C1 segment of cervical spinal cord (tissue), 14 donors: ENCODE measurements at regions not wholly inside any gene's neighbourhood (a gene's known extent, or its start where the extent isn't known, plus 50 kb on each side); places are given as distances from the start of the nearest gene placed in this dataset.
A peak's percentile ranks its signal among the peaks of the same experiment; 100 is the strongest.
"Not testable (repeated sequence)": the region's sequence is repeated elsewhere in the genome, so short reads cannot be mapped to it uniquely, and the experiment has no call there.

Experiments
- DNase-seq, 14 donors: peaks; one replicate each; lab custom pipeline; 2025; lab: John Stamatoyannopoulos, UW

DNA sequence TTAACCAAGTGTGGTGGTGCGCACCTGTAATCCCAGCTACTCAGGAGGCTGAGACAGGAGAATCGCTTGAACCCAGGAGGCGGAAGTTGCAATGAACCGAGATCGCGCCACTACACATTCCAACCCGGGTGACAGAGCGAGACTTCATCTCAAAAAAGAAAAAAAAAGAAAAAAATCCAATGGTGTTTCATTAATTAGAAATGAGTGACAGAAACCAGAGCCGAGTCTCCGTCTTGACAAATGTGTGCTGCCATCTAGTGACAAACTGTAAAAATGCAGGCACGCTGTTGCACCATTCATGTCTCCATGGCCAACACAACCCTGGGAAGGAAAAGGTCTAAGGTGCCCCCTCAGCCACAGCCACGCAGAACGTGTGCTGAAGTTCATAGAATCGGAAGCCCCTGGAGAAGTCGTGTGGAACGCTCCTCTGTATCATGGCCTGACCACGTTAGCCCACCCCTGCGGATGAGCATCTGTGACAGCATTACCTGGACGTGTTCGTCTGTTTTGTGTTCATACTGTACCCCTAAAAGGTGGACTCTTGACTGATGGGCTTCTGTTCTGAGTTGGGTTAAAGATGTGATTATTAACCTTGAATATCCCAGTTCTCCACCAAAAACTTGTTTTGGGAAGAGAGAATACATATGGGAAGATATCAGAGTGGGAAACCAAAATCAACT is 94.9 kb downstream of the LYZL2 start:
- DNase-seq = peak in 10 of 14 donors; percentile 3 to 47 (median 21)

DNA sequence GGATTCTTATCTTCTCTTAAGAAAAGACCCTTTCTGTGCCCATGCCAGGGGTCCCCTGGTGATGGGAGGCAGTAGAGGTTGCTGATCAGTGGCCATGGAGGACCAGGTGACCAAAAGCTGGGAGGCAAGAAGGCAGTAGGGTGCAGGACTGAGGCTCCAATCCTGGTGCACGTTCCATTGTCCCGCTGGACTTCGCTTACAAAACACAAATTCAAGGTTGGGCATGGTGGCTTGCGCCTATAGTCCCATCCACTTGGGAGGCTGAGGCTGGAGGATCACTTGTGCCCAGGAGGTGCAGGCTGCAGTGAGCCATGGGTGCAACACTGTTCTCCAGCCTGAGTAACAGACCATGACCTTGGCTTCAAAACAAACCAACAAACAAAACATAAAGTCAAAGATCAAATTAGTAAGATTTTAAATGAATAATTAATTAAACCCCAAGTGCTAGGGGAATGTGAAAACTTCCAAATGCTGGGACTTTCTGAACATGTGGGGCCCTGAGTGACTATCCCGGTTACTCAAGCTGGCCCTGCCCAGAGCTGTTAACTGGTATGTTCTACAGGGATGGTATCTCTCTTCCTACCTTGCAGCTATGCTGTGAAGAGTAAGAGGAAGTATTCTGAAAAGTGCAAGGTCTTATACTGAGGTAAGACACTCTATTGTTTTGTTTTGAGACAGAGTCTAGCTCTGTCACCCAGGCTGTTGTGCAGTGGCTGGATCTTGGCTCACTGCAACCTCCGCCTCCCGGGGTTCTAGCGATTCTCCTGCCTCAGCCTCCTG is 97.6 kb downstream of the LYZL2 start:
- no peak for DNase-seq

DNA sequence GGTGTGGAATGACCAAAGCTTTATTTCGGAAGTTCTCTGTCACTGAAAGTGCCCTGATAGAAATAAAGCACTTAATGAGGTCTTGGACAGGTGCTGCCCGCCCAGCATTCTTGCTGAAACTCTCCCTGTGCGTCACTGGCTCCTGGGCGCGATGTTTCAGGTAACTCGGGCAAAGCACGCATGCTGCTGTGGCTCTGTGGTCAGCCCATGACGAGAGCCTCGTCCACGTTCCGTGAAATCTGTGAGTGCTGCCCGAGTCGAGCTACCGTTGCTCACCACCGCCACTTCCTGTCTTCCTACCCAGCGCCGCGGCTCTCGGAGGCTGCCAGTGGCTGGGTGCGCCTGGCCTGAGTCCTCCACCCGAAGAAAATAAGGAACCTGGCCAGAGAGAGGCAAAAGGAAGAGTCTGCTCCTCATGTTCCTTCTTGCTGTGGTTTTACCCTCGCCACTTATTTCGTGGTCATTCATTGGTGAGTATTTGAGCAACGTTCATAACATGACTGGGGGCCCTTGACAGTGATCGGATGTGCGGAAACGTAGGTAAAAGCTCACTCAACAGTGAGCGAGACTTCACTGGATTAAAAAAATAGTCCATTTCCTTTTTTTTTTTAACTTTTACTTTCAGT is 95.5 kb downstream of the MAP3K8 start:
- DNase-seq = peak in 10 of 14 donors; percentile 8 to 69 (median 32)

DNA sequence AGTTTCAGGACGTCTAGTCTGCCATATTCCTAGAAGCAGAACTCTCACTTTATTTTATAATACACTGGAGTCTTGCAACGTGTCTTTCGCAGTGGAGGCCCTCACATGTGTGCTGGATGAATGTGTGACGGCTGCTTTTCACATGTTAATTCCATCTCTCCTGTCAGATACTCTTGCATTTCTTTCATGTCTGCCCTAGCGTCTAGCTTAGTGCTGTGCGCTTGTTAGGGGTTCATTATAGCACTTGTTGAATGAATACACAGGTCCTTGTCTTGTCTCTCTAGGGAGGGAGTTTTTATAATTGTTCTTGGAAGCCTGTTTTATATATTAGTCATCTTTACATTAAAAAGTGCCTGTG is 94.4 kb downstream of the MAP3K8 start:
- DNase-seq = no peak

DNA sequence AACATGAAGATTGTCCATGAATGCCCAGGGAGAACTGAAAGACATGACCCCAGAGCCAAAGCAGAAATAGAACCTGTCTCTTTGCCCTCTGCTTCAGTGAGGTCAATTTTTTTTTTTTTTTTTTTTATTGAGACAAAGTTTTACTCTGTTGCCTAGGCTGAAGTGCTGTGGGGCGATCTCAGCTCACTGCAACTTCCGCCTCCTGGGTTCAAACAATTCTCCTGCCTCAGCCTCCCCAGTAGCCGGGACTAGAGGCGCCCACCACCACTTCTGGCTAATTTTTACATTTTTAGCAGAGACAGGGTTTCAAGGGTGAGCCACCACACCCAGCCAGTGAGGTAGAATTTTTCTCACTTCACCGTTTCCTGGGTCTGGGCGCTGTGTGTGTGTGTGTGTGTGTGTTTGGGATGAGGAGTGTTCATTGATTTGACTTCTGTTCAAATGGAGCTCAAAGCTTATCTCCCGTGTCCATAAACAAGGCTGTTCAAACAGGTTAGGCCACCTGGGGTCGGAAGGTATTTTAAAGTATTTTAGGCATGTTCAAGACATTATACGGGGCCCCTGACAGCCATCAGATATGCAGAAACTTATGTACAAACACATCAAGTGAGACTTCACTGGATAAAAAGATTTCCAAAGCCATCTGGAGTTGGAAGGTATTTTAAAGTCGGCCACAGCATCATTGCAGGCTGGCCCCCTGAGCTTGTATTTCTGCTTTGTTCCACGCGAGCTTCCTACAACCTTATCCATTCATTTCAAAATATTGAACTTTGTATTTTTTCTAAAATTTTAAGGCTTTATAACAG is 93.8 kb downstream of the MAP3K8 start:
- no peak for DNase-seq

DNA sequence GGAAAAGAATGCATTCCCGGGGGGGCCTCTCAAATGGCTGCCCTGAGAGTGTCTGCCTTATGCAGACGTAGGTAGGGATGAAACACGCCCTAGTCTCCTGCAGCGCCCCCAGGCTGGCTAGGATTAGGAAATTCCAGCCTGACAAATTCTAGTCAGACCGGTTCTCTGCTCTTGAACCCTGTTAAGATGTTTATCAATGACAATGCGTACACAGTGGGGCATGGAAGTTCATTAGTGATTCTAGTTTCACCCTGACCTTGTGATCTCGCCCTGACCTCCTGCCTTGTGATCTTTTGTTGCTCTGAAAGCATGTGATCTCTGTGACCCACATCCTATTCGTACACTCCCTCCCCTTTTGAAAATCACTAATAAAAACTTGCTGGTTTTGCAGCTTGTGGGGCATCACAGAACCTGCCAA is 88.7 kb downstream of the MAP3K8 start:
- not testable (repeated sequence) for DNase-seq

DNA sequence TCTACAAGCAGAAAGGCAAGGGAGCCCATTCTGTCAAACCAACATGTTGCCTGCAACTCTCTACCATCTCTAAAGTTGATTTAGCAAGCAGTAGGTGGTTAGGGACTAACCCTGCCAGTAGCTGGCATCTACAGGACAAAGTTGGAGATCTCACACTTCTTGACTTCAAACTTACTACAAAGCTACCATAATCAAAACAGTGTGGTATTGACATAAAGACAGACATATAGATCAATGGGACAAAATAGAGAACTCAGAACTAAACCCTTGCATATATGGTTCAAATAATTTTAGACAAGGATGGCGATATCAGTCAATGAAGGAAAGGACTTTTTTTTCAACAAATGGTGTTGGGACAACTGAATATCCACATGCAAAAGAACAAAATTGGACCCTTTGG is 84.9 kb downstream of the MAP3K8 start:
- DNase-seq = no peak
